ENCODE measurements at regions not wholly inside any gene's neighbourhood (a gene's known extent, or its start where the extent isn't known, plus 50 kb on each side); places are given as distances from the start of the nearest gene placed in this dataset.

DNA sequence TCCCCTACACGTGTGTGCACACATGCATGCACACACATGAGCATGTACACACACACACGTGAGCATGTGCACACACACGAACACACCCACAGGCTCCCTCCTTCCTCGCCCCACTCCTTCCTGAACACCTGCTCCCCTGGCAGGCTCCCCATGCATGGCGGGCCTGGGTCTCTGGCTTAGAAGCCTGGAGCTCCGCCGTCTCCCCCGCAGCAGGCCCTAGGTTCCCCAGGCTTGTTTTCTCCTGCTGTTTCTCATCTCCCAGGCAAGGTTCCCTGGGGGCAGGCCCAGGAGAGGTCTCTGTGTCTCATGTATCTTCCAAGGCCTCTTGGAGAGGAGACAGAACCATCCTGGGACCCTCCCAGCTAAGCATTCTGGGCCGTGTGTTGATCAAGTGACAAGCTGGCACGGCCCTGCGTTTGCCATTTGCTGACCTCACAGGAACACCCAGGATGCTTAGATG, 202.3 kb upstream of the CIBAR2 start:
- TF ChIP-seq, protein P1, sequence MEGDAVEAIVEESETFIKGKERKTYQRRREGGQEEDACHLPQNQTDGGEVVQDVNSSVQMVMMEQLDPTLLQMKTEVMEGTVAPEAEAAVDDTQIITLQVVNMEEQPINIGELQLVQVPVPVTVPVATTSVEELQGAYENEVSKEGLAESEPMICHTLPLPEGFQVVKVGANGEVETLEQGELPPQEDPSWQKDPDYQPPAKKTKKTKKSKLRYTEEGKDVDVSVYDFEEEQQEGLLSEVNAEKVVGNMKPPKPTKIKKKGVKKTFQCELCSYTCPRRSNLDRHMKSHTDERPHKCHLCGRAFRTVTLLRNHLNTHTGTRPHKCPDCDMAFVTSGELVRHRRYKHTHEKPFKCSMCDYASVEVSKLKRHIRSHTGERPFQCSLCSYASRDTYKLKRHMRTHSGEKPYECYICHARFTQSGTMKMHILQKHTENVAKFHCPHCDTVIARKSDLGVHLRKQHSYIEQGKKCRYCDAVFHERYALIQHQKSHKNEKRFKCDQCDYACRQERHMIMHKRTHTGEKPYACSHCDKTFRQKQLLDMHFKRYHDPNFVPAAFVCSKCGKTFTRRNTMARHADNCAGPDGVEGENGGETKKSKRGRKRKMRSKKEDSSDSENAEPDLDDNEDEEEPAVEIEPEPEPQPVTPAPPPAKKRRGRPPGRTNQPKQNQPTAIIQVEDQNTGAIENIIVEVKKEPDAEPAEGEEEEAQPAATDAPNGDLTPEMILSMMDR (conservative IDR thresholded peaks at IDR 0.05; ENCODE audit: low read length): no peak
- TF ChIP-seq EZH2phosphoT487 (IDR thresholded peaks at IDR 0.05; ENCODE audit: borderline replicate concordance): no peak

All from Loucy (cell line).